ENCODE measurements at regions not wholly inside any gene's neighbourhood (a gene's known extent, or its start where the extent isn't known, plus 50 kb on each side); places are given as distances from the start of the nearest gene placed in this dataset.

- FAIRE-seq (no peak), DNase-seq (ENCODE audit: extremely low read depth in 1 of 4, low spot score in 3 of 4) (no peak), ATAC-seq (no peak)
- no peak overlapping the region for H3K4me3 ChIP-seq
- H3K9me3 ChIP-seq (replicated peaks; ENCODE audit: control insufficient read depth, insufficient read depth, low read depth, low read length): no peaks in the 10 kb centered on the region
- ChIA-PET POLR2A (no interaction called here), CTCF (ENCODE audit: low intra/inter-chr PET ratio) (no interaction called here)
- no peaks in the 10 kb centered on the region for H3K27me3 ChIP-seq (ENCODE audit: control insufficient read depth in 2 of 2, insufficient read depth in 2 of 2, low read length in 2 of 2)
- H3K9ac ChIP-seq (ENCODE audit: insufficient read depth in 1 of 2, low read depth in 2 of 2, low read length in 2 of 2): no peak overlapping the region
- H2AFZ ChIP-seq (ENCODE audit: low read depth, low read length): no peak overlapping the region
- no peaks in the 10 kb centered on the region for H3K36me3 ChIP-seq (ENCODE audit: control insufficient read depth, insufficient read depth, low read length)
- no peaks in the 10 kb centered on the region for H3K4me1 ChIP-seq (replicated peaks in 1 of 2; ENCODE audit: control insufficient read depth in 2 of 2, insufficient read depth in 2 of 2, low read length in 2 of 2)
- H4K20me1 ChIP-seq (replicated peaks; ENCODE audit: control insufficient read depth, insufficient read depth, low read length): no peaks in the 10 kb centered on the region
- H3K4me2 ChIP-seq (ENCODE audit: insufficient read depth, low read length): no peak overlapping the region
- H3K27ac ChIP-seq (ENCODE audit: extremely low read depth, low read depth, low read length): no peak overlapping the region
- in situ Hi-C loops (cut with MboI): no loop called here
- no peak for TF ChIP-seq CBFA2T3 (IDR thresholded peaks at IDR 0.05)
- no peak for TF ChIP-seq ZNF695 (CRISPR knock-in tag; IDR thresholded peaks at IDR 0.05)
- no peak for TF ChIP-seq CAMTA2 (CRISPR knock-in tag; conservative IDR thresholded peaks at IDR 0.05)
- TF ChIP-seq MXI1 (IDR thresholded peaks at IDR 0.05; ENCODE audit: low read depth, low read length): no peak
- no peak for TF ChIP-seq SRSF7 (optimal IDR thresholded peaks at IDR 0.05; ENCODE audit: low read depth, low read length)
- no peak for TF ChIP-seq ZKSCAN8 (CRISPR knock-in tag; IDR thresholded peaks at IDR 0.05)
- no peak for TF ChIP-seq BDP1 (IDR thresholded peaks at IDR 0.05; ENCODE audit: insufficient read depth, insufficient read length)
- no peak for TF ChIP-seq ZNF184 (CRISPR knock-in tag; IDR thresholded peaks at IDR 0.05)
- no peak for TF ChIP-seq PKNOX1 (IDR thresholded peaks at IDR 0.05)
- TF ChIP-seq RFX1 (IDR thresholded peaks at IDR 0.05): no peak
- TF ChIP-seq RBFOX2 (IDR thresholded peaks at IDR 0.05; ENCODE audit: low read depth, low read length): no peak
- BruUV-seq (replicated peaks): no TSS peak
- H3K9me1 ChIP-seq (ENCODE audit: control insufficient read depth, insufficient read depth, low read length): no peaks in the 10 kb centered on the region
- intact Hi-C loops (cut with micrococcal nuclease): no loop called here
- no peaks in the 10 kb centered on the region for H3K79me2 ChIP-seq (ENCODE audit: control insufficient read depth, insufficient read depth, low read length)
Measured at GRCh38 chr4:107275225-107275624, 239.1 kb upstream of the DKK2 start.

Measured in K562 (cell line).